ENCODE measurements at regions not wholly inside any gene's neighbourhood (a gene's known extent, or its start where the extent isn't known, plus 50 kb on each side); places are given as distances from the start of the nearest gene placed in this dataset.

GRCh38 chr12:127038761-127039160 is 1228.2 kb upstream of the TMEM132C start:
- Histone ChIP-seq H3F3A (ENCODE audit: insufficient read depth, low read length, poor library complexity, severe bottlenecking) (no peaks in the 10 kb centered on the region), H3K9me2 (ENCODE audit: insufficient read depth, low read length) (no peaks in the 10 kb centered on the region), H3K4me3 (ENCODE audit: low read length) (no peak overlapping the region), H3K9me3 (ENCODE audit: low read length) (no peaks in the 10 kb centered on the region), H4K20me1 (ENCODE audit: insufficient read depth) (no peaks in the 10 kb centered on the region), H3K4me2 (ENCODE audit: low read length) (no peak overlapping the region), H3K27ac (ENCODE audit: low read length) (no peak overlapping the region), H3K36me3 (ENCODE audit: insufficient read depth, low read length) (no peaks in the 10 kb centered on the region), H3K27me3 (ENCODE audit: insufficient read depth, low read depth, low read length) (no peaks in the 10 kb centered on the region), H2AFZ (ENCODE audit: low read depth, low read length) (no peak overlapping the region), H3K79me2 (replicated peaks; ENCODE audit: insufficient read depth, low read length) (no peaks in the 10 kb centered on the region), H3K9ac (ENCODE audit: low read length) (no peak overlapping the region)
- TF ChIP-seq EZH2 (IDR thresholded peaks at IDR 0.05; ENCODE audit: borderline replicate concordance, insufficient read depth, low read length, poor library complexity, severe bottlenecking) (no peak), RAD21 (conservative IDR thresholded peaks at IDR 0.05) (no peak), REST (IDR thresholded peaks at IDR 0.05; ENCODE audit: borderline replicate concordance) (no peak), EP300 (conservative IDR thresholded peaks at IDR 0.05; ENCODE audit: poor library complexity, severe bottlenecking) (no peak), MXI1 (conservative IDR thresholded peaks at IDR 0.05; ENCODE audit: poor library complexity, severe bottlenecking) (no peak), TAF1 (IDR thresholded peaks at IDR 0.05; ENCODE audit: low read depth) (no peak), POLR2AphosphoS5 (IDR thresholded peaks at IDR 0.05) (peak; percentile 45), SMC3 (conservative IDR thresholded peaks at IDR 0.05; ENCODE audit: poor library complexity) (no peak)

DNA sequence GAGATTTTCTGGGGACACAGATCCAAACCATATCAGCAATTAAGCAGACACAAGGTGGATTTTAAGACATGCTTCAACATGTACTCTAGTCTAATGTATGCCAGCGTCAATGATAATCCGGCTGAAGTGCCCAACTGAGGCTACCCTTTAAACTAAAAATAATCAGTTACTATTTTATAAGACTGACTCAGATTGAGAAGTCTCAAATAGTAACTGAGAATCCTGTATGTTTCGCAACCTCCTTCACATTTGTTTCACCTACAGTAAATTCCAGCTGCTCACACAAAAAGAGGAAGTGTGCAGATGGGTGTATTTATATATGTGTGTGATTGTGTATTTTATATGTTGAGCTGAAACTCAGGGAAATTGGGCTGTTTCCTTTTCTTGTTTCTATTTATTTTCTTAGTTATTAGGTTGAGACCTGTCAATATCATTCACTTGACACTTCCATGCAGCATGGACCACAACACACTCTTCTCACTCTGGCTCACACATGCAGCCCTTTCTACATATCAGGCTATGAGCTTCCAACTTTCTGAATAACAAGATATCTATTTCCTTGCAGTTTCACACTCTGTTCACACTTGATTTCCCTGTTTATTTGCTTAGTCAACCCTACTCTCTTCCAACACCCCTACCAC is 1224.9 kb upstream of the TMEM132C start:
- Histone ChIP-seq H3K27ac (ENCODE audit: low read length) (no peak overlapping the region), H3K9me3 (ENCODE audit: low read length) (no peaks in the 10 kb centered on the region), H3K36me3 (ENCODE audit: insufficient read depth, low read length) (no peaks in the 10 kb centered on the region), H3F3A (ENCODE audit: insufficient read depth, low read length, poor library complexity, severe bottlenecking) (no peaks in the 10 kb centered on the region), H3K79me2 (replicated peaks; ENCODE audit: insufficient read depth, low read length) (no peaks in the 10 kb centered on the region), H3K9ac (ENCODE audit: low read length) (no peak overlapping the region), H3K4me3 (ENCODE audit: low read length) (no peak overlapping the region), H4K20me1 (ENCODE audit: insufficient read depth) (no peaks in the 10 kb centered on the region), H3K9me2 (ENCODE audit: insufficient read depth, low read length) (no peaks in the 10 kb centered on the region), H2AFZ (ENCODE audit: low read depth, low read length) (no peak overlapping the region), H3K27me3 (ENCODE audit: insufficient read depth, low read depth, low read length) (no peaks in the 10 kb centered on the region), H3K4me2 (ENCODE audit: low read length) (no peak overlapping the region)
- TF ChIP-seq MXI1 (conservative IDR thresholded peaks at IDR 0.05; ENCODE audit: poor library complexity, severe bottlenecking) (no peak), EZH2 (IDR thresholded peaks at IDR 0.05; ENCODE audit: borderline replicate concordance, insufficient read depth, low read length, poor library complexity, severe bottlenecking) (no peak), POLR2AphosphoS5 (IDR thresholded peaks at IDR 0.05) (no peak), SMC3 (conservative IDR thresholded peaks at IDR 0.05; ENCODE audit: poor library complexity) (no peak), REST (IDR thresholded peaks at IDR 0.05; ENCODE audit: borderline replicate concordance) (no peak), EP300 (conservative IDR thresholded peaks at IDR 0.05; ENCODE audit: poor library complexity, severe bottlenecking) (no peak), RAD21 (conservative IDR thresholded peaks at IDR 0.05) (no peak), TAF1 (IDR thresholded peaks at IDR 0.05; ENCODE audit: low read depth) (no peak)
- TF ChIP-seq, protein P1, sequence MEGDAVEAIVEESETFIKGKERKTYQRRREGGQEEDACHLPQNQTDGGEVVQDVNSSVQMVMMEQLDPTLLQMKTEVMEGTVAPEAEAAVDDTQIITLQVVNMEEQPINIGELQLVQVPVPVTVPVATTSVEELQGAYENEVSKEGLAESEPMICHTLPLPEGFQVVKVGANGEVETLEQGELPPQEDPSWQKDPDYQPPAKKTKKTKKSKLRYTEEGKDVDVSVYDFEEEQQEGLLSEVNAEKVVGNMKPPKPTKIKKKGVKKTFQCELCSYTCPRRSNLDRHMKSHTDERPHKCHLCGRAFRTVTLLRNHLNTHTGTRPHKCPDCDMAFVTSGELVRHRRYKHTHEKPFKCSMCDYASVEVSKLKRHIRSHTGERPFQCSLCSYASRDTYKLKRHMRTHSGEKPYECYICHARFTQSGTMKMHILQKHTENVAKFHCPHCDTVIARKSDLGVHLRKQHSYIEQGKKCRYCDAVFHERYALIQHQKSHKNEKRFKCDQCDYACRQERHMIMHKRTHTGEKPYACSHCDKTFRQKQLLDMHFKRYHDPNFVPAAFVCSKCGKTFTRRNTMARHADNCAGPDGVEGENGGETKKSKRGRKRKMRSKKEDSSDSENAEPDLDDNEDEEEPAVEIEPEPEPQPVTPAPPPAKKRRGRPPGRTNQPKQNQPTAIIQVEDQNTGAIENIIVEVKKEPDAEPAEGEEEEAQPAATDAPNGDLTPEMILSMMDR (IDR thresholded peaks at IDR 0.05; ENCODE audit: poor library complexity, severe bottlenecking), result no peak
